MM.1S (cell line): ENCODE measurements at regions not wholly inside any gene's neighbourhood (a gene's known extent, or its start where the extent isn't known, plus 50 kb on each side); places are given as distances from the start of the nearest gene placed in this dataset.

Experiments used
- DNase-seq: peaks from one replicate; pipeline ENCODE4 v3.0.0-alpha.2; 2015
- H2AFZ ChIP-seq: fragments of 300-600 bp; sonication (generic); 2 replicates; pipeline ENCODE4 v1.6.0; 2016; ENCODE audit warnings: antibody characterized with exemption, low read length
- H3F3A ChIP-seq: fragments of 300-600 bp; sonication (generic); 2 replicates; pipeline ENCODE4 v1.6.1; 2016; ENCODE audit warnings: mild to moderate bottlenecking, antibody characterized with exemption, low read length, moderate library complexity, mixed read lengths; ENCODE audit not compliant: insufficient read depth
- H3K27ac ChIP-seq: fragments of 300-600 bp; sonication (generic); 2 replicates; pipeline ENCODE4 v1.5.1; 2016; ENCODE audit warnings: mild to moderate bottlenecking, low read length
- H3K27me3 ChIP-seq: fragments of 300-600 bp; sonication (generic); replicated peaks from 2 replicates; pipeline ENCODE4 v1.6.0; 2016; ENCODE audit warnings: low read length; ENCODE audit not compliant: insufficient read depth
- H3K36me3 ChIP-seq: fragments of 300-600 bp; sonication (generic); replicated peaks from 2 replicates; pipeline ENCODE4 v1.6.1; 2016; ENCODE audit warnings: mild to moderate bottlenecking, low read length, mixed read lengths; ENCODE audit not compliant: insufficient read depth
- H3K4me1 ChIP-seq: fragments of 300-600 bp; sonication (generic); 2 replicates; pipeline ENCODE4 v1.6.1; 2016; ENCODE audit warnings: low read length, mixed read lengths
- H3K4me2 ChIP-seq: fragments of 300-600 bp; sonication (generic); 2 replicates; pipeline ENCODE4 v1.6.0; 2016; ENCODE audit warnings: low read depth, low read length
- H3K4me3 ChIP-seq: fragments of 300-600 bp; sonication (generic); 2 replicates; pipeline ENCODE4 v1.5.1; 2016; ENCODE audit warnings: low read length, mixed read lengths
- H3K79me2 ChIP-seq: fragments of 300-600 bp; sonication (generic); 2 replicates; pipeline ENCODE4 v1.6.1; 2016; ENCODE audit warnings: mixed run types, low read length, mixed read lengths
- H3K9ac ChIP-seq: fragments of 300-600 bp; sonication (generic); 2 replicates; pipeline ENCODE4 v1.6.1; 2016; ENCODE audit warnings: low read length, mixed read lengths
- H3K9me2 ChIP-seq: fragments of 300-600 bp; sonication (generic); replicated peaks from 2 replicates; pipeline ENCODE4 v1.6.1; 2016; ENCODE audit warnings: mild to moderate bottlenecking, low read length, mixed read lengths; ENCODE audit not compliant: insufficient read depth
- H3K9me3 ChIP-seq: fragments of 300-600 bp; sonication (generic); replicated peaks from 2 replicates; pipeline ENCODE4 v1.6.1; 2016; ENCODE audit warnings: mild to moderate bottlenecking, low read length, mixed read lengths; ENCODE audit not compliant: insufficient read depth
- H4K20me1 ChIP-seq: fragments of 300-600 bp; sonication (generic); 2 replicates; pipeline ENCODE4 v1.6.1; 2016; ENCODE audit warnings: mild to moderate bottlenecking, low read length, moderate library complexity, mixed read lengths; ENCODE audit not compliant: insufficient read depth
- CTCF ChIP-seq: fragments of 300-600 bp; sonication (generic); IDR thresholded peaks from 2 replicates; pipeline ENCODE4 v1.5.1; 2016; ENCODE audit warnings: antibody characterized with exemption, low read length, mixed read lengths
- EZH2 ChIP-seq: fragments of 300-600 bp; sonication (generic); optimal IDR thresholded peaks from 2 replicates; pipeline ENCODE3; 2017; ENCODE audit warnings: low read depth, mild to moderate bottlenecking, antibody characterized with exemption, low read length, mixed read lengths
- EZH2phosphoT487 ChIP-seq: fragments of 300-600 bp; sonication (generic); IDR thresholded peaks from 2 replicates; pipeline ENCODE4 v1.6.1; 2018; ENCODE audit warnings: antibody characterized with exemption, low read length

GRCh38 chr1:29945426-29945825 lies 709.1 kb downstream of the PTPRU start:
- no peaks in the 10 kb centered on the region for H3K9me2 ChIP-seq
- no peak for DNase-seq
- H3K9me3 ChIP-seq = no peaks in the 10 kb centered on the region
- no peaks in the 10 kb centered on the region for H3K4me1 ChIP-seq
- no peaks in the 10 kb centered on the region for H3K36me3 ChIP-seq
- no peak overlapping the region for H2AFZ ChIP-seq
- H3K9ac ChIP-seq = no peak overlapping the region
- H3K27me3 ChIP-seq = peaks cover 30% of the 10 kb centered on the region
- H3F3A ChIP-seq = no peaks in the 10 kb centered on the region
- H4K20me1 ChIP-seq = no peaks in the 10 kb centered on the region
- H3K4me2 ChIP-seq = no peak overlapping the region
- no peak for TF ChIP-seq EZH2phosphoT487
- no peak for TF ChIP-seq EZH2
- TF ChIP-seq CTCF = no peak
- no peaks in the 10 kb centered on the region for H3K79me2 ChIP-seq
- H3K4me3 ChIP-seq = no peak overlapping the region
- H3K27ac ChIP-seq = no peak overlapping the region

GRCh38 chr1:29944253-29944905 lies 708.1 kb downstream of the PTPRU start:
- Histone ChIP-seq H2AFZ (peak overlapping the region; percentile 8; the same call in 1 of the 2 replicates), H3K4me3 (no peak overlapping the region)
- no peak for DNase-seq

GRCh38 chr1:29943034-29943433 lies 706.7 kb downstream of the PTPRU start:
- Histone ChIP-seq H3K9me2 (no peaks in the 10 kb centered on the region), H3K4me3 (no peak overlapping the region), H3K4me2 (no peak overlapping the region), H3K79me2 (no peaks in the 10 kb centered on the region), H3F3A (no peaks in the 10 kb centered on the region), H3K4me1 (no peaks in the 10 kb centered on the region), H4K20me1 (no peaks in the 10 kb centered on the region), H3K9ac (no peak overlapping the region), H2AFZ (no peak overlapping the region), H3K27me3 (peaks cover 39% of the 10 kb centered on the region), H3K9me3 (no peaks in the 10 kb centered on the region), H3K36me3 (no peaks in the 10 kb centered on the region), H3K27ac (no peak overlapping the region)
- no peak for TF ChIP-seq EZH2
- TF ChIP-seq EZH2phosphoT487 = no peak
- TF ChIP-seq CTCF = no peak
- DNase-seq = no peak

More at GRCh38 chr1:29944253-29944905, 708.1 kb downstream of the PTPRU start:
- Histone ChIP-seq H3F3A (no peaks in the 10 kb centered on the region), H4K20me1 (no peaks in the 10 kb centered on the region), H3K4me2 (peak overlapping the region; percentile 39; the same call in 1 of the 2 replicates), H3K4me1 (no peaks in the 10 kb centered on the region), H3K79me2 (no peaks in the 10 kb centered on the region), H3K9me2 (no peaks in the 10 kb centered on the region), H3K27ac (no peak overlapping the region), H3K27me3 (peaks cover 31% of the 10 kb centered on the region), H3K9me3 (no peaks in the 10 kb centered on the region), H3K36me3 (no peaks in the 10 kb centered on the region), H3K9ac (no peak overlapping the region)
- TF ChIP-seq CTCF (no peak), EZH2 (no peak), EZH2phosphoT487 (no peak)
